Smooth muscle cell (in vitro differentiated cells): ENCODE measurements at regions not wholly inside any gene's neighbourhood (a gene's known extent, or its start where the extent isn't known, plus 50 kb on each side); places are given as distances from the start of the nearest gene placed in this dataset.

Source experiments
- DNase-seq: peaks from one replicate; lab custom pipeline; 2025; ENCODE audit not compliant: unreplicated experiment; lab: John Stamatoyannopoulos, UW
- H2AFZ ChIP-seq: fragments of 200-600 bp; sonication (generic); 2 replicates; pipeline ENCODE4 v1.6.0; 2016; ENCODE audit warnings: antibody characterized with exemption, low read depth, mild to moderate bottlenecking
- H3F3A ChIP-seq: fragments of 200-600 bp; sonication (generic); 2 replicates; pipeline ENCODE4 v1.6.0; 2017; ENCODE audit warnings: antibody characterized with exemption, low read depth
- H3K27ac ChIP-seq: fragments of 200-600 bp; sonication (generic); 2 replicates; pipeline ENCODE4 v1.5.1; 2016; ENCODE audit warnings: low read depth, mild to moderate bottlenecking
- H3K27me3 ChIP-seq: fragments of 200-600 bp; sonication (generic); 2 replicates; pipeline ENCODE4 v1.6.1; 2016; ENCODE audit warnings: low read depth, mild to moderate bottlenecking
- H3K36me3 ChIP-seq: fragments of 200-600 bp; sonication (generic); 2 replicates; pipeline ENCODE4 v1.5.1; 2016; ENCODE audit warnings: low read depth
- H3K4me1 ChIP-seq: fragments of 200-600 bp; sonication (generic); 2 replicates; pipeline ENCODE4 v1.5.1; 2016; ENCODE audit warnings: low read depth
- H3K4me2 ChIP-seq: fragments of 200-600 bp; sonication (generic); 2 replicates; pipeline ENCODE4 v1.6.0; 2016; ENCODE audit warnings: mild to moderate bottlenecking
- H3K4me3 ChIP-seq: fragments of 200-600 bp; sonication (generic); 2 replicates; pipeline ENCODE4 v1.5.1; 2016; ENCODE audit warnings: mild to moderate bottlenecking
- H3K79me2 ChIP-seq: fragments of 200-600 bp; sonication (generic); 2 replicates; pipeline ENCODE4 v1.6.0; 2016; ENCODE audit warnings: low read depth, mild to moderate bottlenecking
- H3K9ac ChIP-seq: fragments of 200-600 bp; sonication (generic); 2 replicates; pipeline ENCODE4 v1.6.0; 2016; ENCODE audit warnings: low read depth
- H3K9me3 ChIP-seq: fragments of 200-600 bp; sonication (generic); replicated peaks from 2 replicates; pipeline ENCODE4 v1.5.1; 2016; ENCODE audit warnings: low read depth
- H4K20me1 ChIP-seq: fragments of 200-600 bp; sonication (generic); 2 replicates; pipeline ENCODE4 v1.6.0; 2016; ENCODE audit warnings: low read depth
- WGBS: methylation state at CpG from one replicate; pipeline ENCODE4 v1.1.7; 2016; ENCODE audit warnings: low lambda C conversion rate; 5-methylcytosine and 5-hydroxymethylcytosine counted together
- TF ChIP-seq, protein P1 (sequence below): fragments of 200-600 bp; sonication (generic); IDR thresholded peaks from 2 replicates; pipeline ENCODE4 v1.5.1; 2017; ENCODE audit warnings: borderline replicate concordance, mild to moderate bottlenecking, antibody characterized with exemption; ENCODE audit not compliant: insufficient read depth, poor library complexity, severe bottlenecking

- H3K4me2 ChIP-seq = no peak overlapping the region
- no peak overlapping the region for H3K27ac ChIP-seq
- DNase-seq = no peak
- H4K20me1 ChIP-seq = no peaks in the 10 kb centered on the region
- no peak overlapping the region for H2AFZ ChIP-seq
- no peaks in the 10 kb centered on the region for H3K9me3 ChIP-seq
- no peaks in the 10 kb centered on the region for H3F3A ChIP-seq
- H3K27me3 ChIP-seq = no peaks in the 10 kb centered on the region
- no peak overlapping the region for H3K4me3 ChIP-seq
- H3K36me3 ChIP-seq = no peaks in the 10 kb centered on the region
- H3K79me2 ChIP-seq = no peaks in the 10 kb centered on the region
- H3K4me1 ChIP-seq = no peaks in the 10 kb centered on the region
- 94% methylated on average over 2 of the region's 2 CpGs for WGBS
- TF ChIP-seq, protein P1, sequence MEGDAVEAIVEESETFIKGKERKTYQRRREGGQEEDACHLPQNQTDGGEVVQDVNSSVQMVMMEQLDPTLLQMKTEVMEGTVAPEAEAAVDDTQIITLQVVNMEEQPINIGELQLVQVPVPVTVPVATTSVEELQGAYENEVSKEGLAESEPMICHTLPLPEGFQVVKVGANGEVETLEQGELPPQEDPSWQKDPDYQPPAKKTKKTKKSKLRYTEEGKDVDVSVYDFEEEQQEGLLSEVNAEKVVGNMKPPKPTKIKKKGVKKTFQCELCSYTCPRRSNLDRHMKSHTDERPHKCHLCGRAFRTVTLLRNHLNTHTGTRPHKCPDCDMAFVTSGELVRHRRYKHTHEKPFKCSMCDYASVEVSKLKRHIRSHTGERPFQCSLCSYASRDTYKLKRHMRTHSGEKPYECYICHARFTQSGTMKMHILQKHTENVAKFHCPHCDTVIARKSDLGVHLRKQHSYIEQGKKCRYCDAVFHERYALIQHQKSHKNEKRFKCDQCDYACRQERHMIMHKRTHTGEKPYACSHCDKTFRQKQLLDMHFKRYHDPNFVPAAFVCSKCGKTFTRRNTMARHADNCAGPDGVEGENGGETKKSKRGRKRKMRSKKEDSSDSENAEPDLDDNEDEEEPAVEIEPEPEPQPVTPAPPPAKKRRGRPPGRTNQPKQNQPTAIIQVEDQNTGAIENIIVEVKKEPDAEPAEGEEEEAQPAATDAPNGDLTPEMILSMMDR = no peak
- H3K9ac ChIP-seq = no peak overlapping the region
These were observed 812.9 kb downstream of the NR4A2 start for GRCh38 chr2:155519529-155520130.

DNA sequence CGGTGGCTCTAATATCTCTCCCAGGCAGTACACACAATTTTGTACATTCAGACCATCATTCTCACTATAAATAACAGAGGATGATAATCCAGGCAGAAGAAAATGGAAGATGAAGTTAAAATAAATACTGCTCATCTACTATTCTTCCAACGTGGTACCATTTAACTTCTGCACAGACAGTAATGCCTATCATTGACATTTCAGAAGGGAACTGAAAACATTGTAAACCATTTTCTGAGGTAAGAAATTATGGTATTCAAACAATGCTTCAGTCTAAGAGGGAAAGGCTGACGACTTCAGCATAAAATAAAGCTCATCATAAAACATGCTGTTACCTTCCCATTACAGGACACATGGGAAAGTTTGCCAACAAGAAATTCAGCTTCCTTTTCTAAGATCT lies 814.4 kb downstream of the NR4A2 start:
- Histone ChIP-seq H3K27me3 (no peaks in the 10 kb centered on the region), H2AFZ (no peak overlapping the region), H3K79me2 (no peaks in the 10 kb centered on the region), H4K20me1 (no peaks in the 10 kb centered on the region), H3K36me3 (no peaks in the 10 kb centered on the region), H3K4me2 (no peak overlapping the region), H3K4me3 (no peak overlapping the region), H3K27ac (no peak overlapping the region), H3K4me1 (no peaks in the 10 kb centered on the region), H3K9me3 (no peaks in the 10 kb centered on the region), H3K9ac (no peak overlapping the region), H3F3A (no peaks in the 10 kb centered on the region)
- 78% methylated on average over 3 of the region's 3 CpGs for WGBS
- no peak for DNase-seq
- TF ChIP-seq, protein P1 = no peak

DNA sequence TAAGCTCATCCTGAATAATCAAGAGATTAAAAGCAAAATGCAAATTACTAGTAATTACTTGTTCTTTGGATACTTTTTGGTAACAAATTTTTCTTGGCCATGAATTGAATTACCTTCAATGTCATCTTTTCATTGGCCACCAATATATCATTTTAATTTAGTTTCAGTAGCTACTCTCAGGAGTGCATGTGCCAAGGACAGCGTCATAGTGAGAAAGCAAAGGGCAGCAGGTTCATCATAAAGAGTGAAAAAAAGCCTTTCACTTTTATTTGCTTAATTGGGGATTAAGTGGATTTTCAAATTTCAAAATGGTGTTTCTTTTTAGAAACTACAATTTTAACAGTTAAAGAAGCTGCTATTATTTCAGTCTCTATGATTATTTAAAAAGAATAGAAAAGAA lies 815.2 kb downstream of the NR4A2 start:
- Histone ChIP-seq H3K27ac (no peak overlapping the region), H4K20me1 (no peaks in the 10 kb centered on the region), H3K4me2 (no peak overlapping the region), H3K4me1 (no peaks in the 10 kb centered on the region), H3K4me3 (no peak overlapping the region), H3K9ac (no peak overlapping the region), H2AFZ (no peak overlapping the region), H3F3A (no peaks in the 10 kb centered on the region), H3K27me3 (no peaks in the 10 kb centered on the region), H3K9me3 (no peaks in the 10 kb centered on the region), H3K79me2 (no peaks in the 10 kb centered on the region), H3K36me3 (no peaks in the 10 kb centered on the region)
- WGBS = 97% methylated on average over 1 of the region's 1 CpG
- TF ChIP-seq, protein P1 = no peak
- DNase-seq = no peak

DNA sequence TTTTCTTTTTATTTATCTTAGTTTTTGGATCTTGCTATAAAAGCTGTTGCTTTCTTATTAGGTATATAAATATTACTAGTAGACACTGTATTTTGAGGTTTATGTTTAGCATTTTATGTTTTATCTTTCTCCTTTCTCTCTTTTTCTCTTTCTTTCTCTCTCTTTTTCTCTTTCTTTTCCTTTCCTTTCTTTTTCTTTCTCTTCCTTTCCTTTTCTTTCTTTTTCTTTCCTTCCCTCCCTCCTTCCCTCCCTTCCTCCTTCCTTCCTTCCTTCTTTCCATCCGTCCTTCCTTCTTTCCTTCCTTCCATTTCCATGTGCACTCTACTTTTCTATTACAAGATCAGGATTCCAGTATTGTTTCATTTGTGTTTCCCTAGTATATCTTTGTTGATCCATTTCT lies 814.8 kb downstream of the KCNJ3 start:
- H3F3A ChIP-seq = no peaks in the 10 kb centered on the region
- TF ChIP-seq, protein P1 = no peak

More for the DNA sequence above, 814.8 kb downstream of the KCNJ3 start:
- H3K36me3 ChIP-seq = no peaks in the 10 kb centered on the region
- no peaks in the 10 kb centered on the region for H3K79me2 ChIP-seq
- no peak overlapping the region for H3K4me3 ChIP-seq
- H3K27ac ChIP-seq = no peak overlapping the region
- no peak for DNase-seq
- H3K9ac ChIP-seq = no peak overlapping the region
- WGBS = 83% methylated on average over 1 of the region's 1 CpG
- H3K27me3 ChIP-seq = no peaks in the 10 kb centered on the region
- no peaks in the 10 kb centered on the region for H4K20me1 ChIP-seq
- no peak overlapping the region for H3K4me2 ChIP-seq
- no peaks in the 10 kb centered on the region for H3K9me3 ChIP-seq
- no peaks in the 10 kb centered on the region for H3K4me1 ChIP-seq
- H2AFZ ChIP-seq = no peak overlapping the region
